ENCODE measurements at regions not wholly inside any gene's neighbourhood (a gene's known extent, or its start where the extent isn't known, plus 50 kb on each side); places are given as distances from the start of the nearest gene placed in this dataset.

- H3K9me3 ChIP-seq (ENCODE audit: insufficient read depth, low read length) = no peaks in the 10 kb centered on the region
- no peak overlapping the region for H3K4me2 ChIP-seq (ENCODE audit: low read length)
- H3K4me3 ChIP-seq (ENCODE audit: low read length) = no peak overlapping the region
- no peaks in the 10 kb centered on the region for H3K36me3 ChIP-seq (replicated peaks; ENCODE audit: low read depth, low read length)
- TF ChIP-seq EZH2phosphoT487 (IDR thresholded peaks at IDR 0.05; ENCODE audit: low read depth) = no peak
- no peak for TF ChIP-seq CTCF (IDR thresholded peaks at IDR 0.05; ENCODE audit: low read depth, low read length)
- H3K9ac ChIP-seq (ENCODE audit: low read length) = no peak overlapping the region
- no peak overlapping the region for H3K27ac ChIP-seq (ENCODE audit: low read length)
- no peak overlapping the region for H2AFZ ChIP-seq (ENCODE audit: low read depth, low read length)
- H3K4me1 ChIP-seq (ENCODE audit: low read length) = no peaks in the 10 kb centered on the region
- H3K79me2 ChIP-seq (ENCODE audit: low read length) = no peaks in the 10 kb centered on the region
- H3K27me3 ChIP-seq (ENCODE audit: low read depth, low read length) = no peaks in the 10 kb centered on the region
- H4K20me1 ChIP-seq (ENCODE audit: insufficient read depth, low read length) = no peaks in the 10 kb centered on the region
Observed at GRCh38 chr2:47631792-47632398, 61.1 kb upstream of the KCNK12 start.

GRCh38 chr2:47631306-47631705 lies 60.5 kb upstream of the KCNK12 start:
- H3K27ac ChIP-seq (ENCODE audit: low read length) = no peak overlapping the region
- H3K4me2 ChIP-seq (ENCODE audit: low read length) = no peak overlapping the region
- no peaks in the 10 kb centered on the region for H3K79me2 ChIP-seq (ENCODE audit: low read length)
- H3K4me3 ChIP-seq (ENCODE audit: low read length) = no peak overlapping the region
- no peaks in the 10 kb centered on the region for H4K20me1 ChIP-seq (ENCODE audit: insufficient read depth, low read length)
- H3K27me3 ChIP-seq (ENCODE audit: low read depth, low read length) = no peaks in the 10 kb centered on the region
- no peaks in the 10 kb centered on the region for H3K4me1 ChIP-seq (ENCODE audit: low read length)
- H3K9ac ChIP-seq (ENCODE audit: low read length) = no peak overlapping the region
- H2AFZ ChIP-seq (ENCODE audit: low read depth, low read length) = no peak overlapping the region
- TF ChIP-seq EZH2phosphoT487 (IDR thresholded peaks at IDR 0.05; ENCODE audit: low read depth) (no peak), CTCF (IDR thresholded peaks at IDR 0.05; ENCODE audit: low read depth, low read length) (no peak)
- no peaks in the 10 kb centered on the region for H3K9me3 ChIP-seq (ENCODE audit: insufficient read depth, low read length)
- no peaks in the 10 kb centered on the region for H3K36me3 ChIP-seq (replicated peaks; ENCODE audit: low read depth, low read length)

GRCh38 chr2:47629501-47630460 lies 59.0 kb upstream of the KCNK12 start:
- Histone ChIP-seq H3K4me1 (ENCODE audit: low read length) (no peaks in the 10 kb centered on the region), H3K4me2 (ENCODE audit: low read length) (no peak overlapping the region), H3K27ac (ENCODE audit: low read length) (no peak overlapping the region), H2AFZ (ENCODE audit: low read depth, low read length) (no peak overlapping the region), H3K36me3 (replicated peaks; ENCODE audit: low read depth, low read length) (no peaks in the 10 kb centered on the region), H3K9ac (ENCODE audit: low read length) (no peak overlapping the region), H4K20me1 (ENCODE audit: insufficient read depth, low read length) (no peaks in the 10 kb centered on the region), H3K9me3 (ENCODE audit: insufficient read depth, low read length) (no peaks in the 10 kb centered on the region), H3K79me2 (ENCODE audit: low read length) (no peaks in the 10 kb centered on the region), H3K27me3 (ENCODE audit: low read depth, low read length) (no peaks in the 10 kb centered on the region; the same call in 1 of the 2 replicates), H3K4me3 (ENCODE audit: low read length) (no peak overlapping the region)
- TF ChIP-seq EZH2phosphoT487 (IDR thresholded peaks at IDR 0.05; ENCODE audit: low read depth) (no peak), CTCF (IDR thresholded peaks at IDR 0.05; ENCODE audit: low read depth, low read length) (no peak)

GRCh38 chr2:47628904-47629303 lies 58.1 kb upstream of the KCNK12 start:
- H2AFZ ChIP-seq (ENCODE audit: low read depth, low read length) = no peak overlapping the region
- TF ChIP-seq EZH2phosphoT487 (IDR thresholded peaks at IDR 0.05; ENCODE audit: low read depth) (no peak), CTCF (IDR thresholded peaks at IDR 0.05; ENCODE audit: low read depth, low read length) (no peak)

More at GRCh38 chr2:47628904-47629303, 58.1 kb upstream of the KCNK12 start:
- Histone ChIP-seq H3K4me1 (ENCODE audit: low read length) (no peaks in the 10 kb centered on the region), H3K9ac (ENCODE audit: low read length) (no peak overlapping the region), H3K9me3 (ENCODE audit: insufficient read depth, low read length) (no peaks in the 10 kb centered on the region), H3K27me3 (ENCODE audit: low read depth, low read length) (peaks cover 3% of the 10 kb centered on the region; the same call in 1 of the 2 replicates), H3K79me2 (ENCODE audit: low read length) (no peaks in the 10 kb centered on the region), H3K27ac (ENCODE audit: low read length) (no peak overlapping the region), H3K4me2 (ENCODE audit: low read length) (no peak overlapping the region), H3K4me3 (ENCODE audit: low read length) (no peak overlapping the region), H3K36me3 (replicated peaks; ENCODE audit: low read depth, low read length) (no peaks in the 10 kb centered on the region), H4K20me1 (ENCODE audit: insufficient read depth, low read length) (no peaks in the 10 kb centered on the region)
